Cardiac muscle cell (in vitro differentiated cells and primary cell): ENCODE measurements at regions not wholly inside any gene's neighbourhood (a gene's known extent, or its start where the extent isn't known, plus 50 kb on each side); places are given as distances from the start of the nearest gene placed in this dataset.
A peak's percentile ranks its signal among the peaks of the same experiment; 100 is the strongest.

Experiments used
- DNase-seq, 2 donors: peaks; one replicate each; pipeline versions ENCODE4 v3.0.0 to v3.0.0-alpha.2; 2010 to 2017; ENCODE audit warnings: low read depth in 1 of 2, low spot score in 1 of 2
- H3K27ac ChIP-seq: fragments of 200-600 bp; sonication (generic); 2 replicates; pipeline ENCODE4 v1.5.1; 2016
- H3K27me3 ChIP-seq: fragments of 200-600 bp; sonication (generic); 2 replicates; pipeline ENCODE4 v1.6.0; 2016; ENCODE audit warnings: control low read depth
- H3K36me3 ChIP-seq: fragments of 200-600 bp; sonication (generic); 2 replicates; pipeline ENCODE4 v1.5.1; 2016; ENCODE audit warnings: control low read depth
- H3K4me1 ChIP-seq: fragments of 200-600 bp; sonication (generic); 2 replicates; pipeline ENCODE4 v1.8.1; 2017; ENCODE audit warnings: low read depth, mild to moderate bottlenecking, mixed run types
- H3K4me3 ChIP-seq: fragments of 200-600 bp; sonication (generic); 2 replicates; pipeline ENCODE4 v1.5.1; 2016; ENCODE audit warnings: mild to moderate bottlenecking
- H3K9me3 ChIP-seq: fragments of 200-600 bp; sonication (generic); 2 replicates; pipeline ENCODE4 v1.5.1; 2017; ENCODE audit warnings: low read depth, mild to moderate bottlenecking, control low read depth
- CTCF ChIP-seq: IDR thresholded peaks from 2 replicates; pipeline ENCODE4 v1.5.1; 2012; ENCODE audit warnings: low read depth, mild to moderate bottlenecking, low read length

- no peak overlapping the region for H3K4me3 ChIP-seq
- no peaks in the 10 kb centered on the region for H3K27me3 ChIP-seq
- H3K9me3 ChIP-seq = no peaks in the 10 kb centered on the region
- no peaks in the 10 kb centered on the region for H3K36me3 ChIP-seq
- TF ChIP-seq CTCF = no peak
- no peaks in the 10 kb centered on the region for H3K4me1 ChIP-seq
- no peak overlapping the region for H3K27ac ChIP-seq
- no peak for DNase-seq
Observed at GRCh38 chr4:138455097-138455496, 212.9 kb upstream of the SLC7A11 start.

GRCh38 chr4:138452826-138453225 lies 210.7 kb upstream of the SLC7A11 start:
- H3K9me3 ChIP-seq = no peaks in the 10 kb centered on the region
- no peak overlapping the region for H3K4me3 ChIP-seq
- H3K27ac ChIP-seq = no peak overlapping the region
- no peaks in the 10 kb centered on the region for H3K4me1 ChIP-seq
- TF ChIP-seq CTCF = no peak
- H3K36me3 ChIP-seq = no peaks in the 10 kb centered on the region
- no peak for DNase-seq
- no peaks in the 10 kb centered on the region for H3K27me3 ChIP-seq

GRCh38 chr4:138451276-138451663 lies 209.1 kb upstream of the SLC7A11 start:
- TF ChIP-seq CTCF = no peak
- no peak for DNase-seq
- H3K27ac ChIP-seq = no peak overlapping the region
- no peaks in the 10 kb centered on the region for H3K36me3 ChIP-seq
- no peaks in the 10 kb centered on the region for H3K4me1 ChIP-seq
- H3K4me3 ChIP-seq = no peak overlapping the region
- H3K9me3 ChIP-seq = no peaks in the 10 kb centered on the region
- no peaks in the 10 kb centered on the region for H3K27me3 ChIP-seq

- DNase-seq = no peak
- no peak overlapping the region for H3K27ac ChIP-seq
- no peaks in the 10 kb centered on the region for H3K9me3 ChIP-seq
- no peak overlapping the region for H3K4me3 ChIP-seq
- H3K36me3 ChIP-seq = no peaks in the 10 kb centered on the region
- no peaks in the 10 kb centered on the region for H3K27me3 ChIP-seq
- TF ChIP-seq CTCF = no peak
- no peaks in the 10 kb centered on the region for H3K4me1 ChIP-seq
Observed at GRCh38 chr4:138450546-138451275, 208.6 kb upstream of the SLC7A11 start.

- no peaks in the 10 kb centered on the region for H3K36me3 ChIP-seq
- no peak overlapping the region for H3K27ac ChIP-seq
- H3K9me3 ChIP-seq = no peaks in the 10 kb centered on the region
- peak in 1 of 2 donors; percentile 2 for DNase-seq
- H3K4me1 ChIP-seq = no peaks in the 10 kb centered on the region
- H3K27me3 ChIP-seq = no peaks in the 10 kb centered on the region
- TF ChIP-seq CTCF = no peak
- H3K4me3 ChIP-seq = no peak overlapping the region
Observed at GRCh38 chr4:138449938-138450337, 207.8 kb upstream of the SLC7A11 start.

- Histone ChIP-seq H3K4me3 (no peak overlapping the region), H3K36me3 (no peaks in the 10 kb centered on the region), H3K27ac (no peak overlapping the region), H3K4me1 (no peaks in the 10 kb centered on the region), H3K27me3 (no peaks in the 10 kb centered on the region), H3K9me3 (no peaks in the 10 kb centered on the region)
- DNase-seq = no peak
- TF ChIP-seq CTCF = no peak
Observed at GRCh38 chr4:138448169-138448568, 206.0 kb upstream of the SLC7A11 start.
